ENCODE measurements at regions not wholly inside any gene's neighbourhood (a gene's known extent, or its start where the extent isn't known, plus 50 kb on each side); places are given as distances from the start of the nearest gene placed in this dataset.

DNA sequence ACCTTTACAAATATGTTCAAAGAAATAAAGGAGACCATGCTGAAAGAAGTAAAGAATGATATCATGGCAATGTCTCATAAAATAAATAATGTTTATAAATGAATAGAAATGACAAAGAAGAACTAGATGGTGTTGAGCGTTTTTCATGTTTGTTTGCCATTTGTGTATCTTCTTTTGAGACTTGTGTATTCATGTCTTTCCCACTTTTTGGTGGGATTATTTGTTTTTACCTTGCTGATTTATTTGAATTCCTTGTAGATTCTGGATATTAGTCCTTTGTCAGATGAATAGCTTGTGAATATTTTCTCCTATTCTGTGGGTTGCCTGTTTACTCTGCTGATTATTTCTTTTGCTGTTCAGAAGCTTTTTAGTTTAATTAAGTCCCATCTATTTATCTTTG is 732.4 kb downstream of the FAT4 start:
- no peak for DNase-seq (ENCODE audit: low read depth in 6 of 9, low spot score in 9 of 9)
- Histone ChIP-seq H3K27ac (ENCODE audit: low read depth in 1 of 2, low read length in 1 of 2) (no peak overlapping the region), H3K36me3 (ENCODE audit: control insufficient read depth in 2 of 2, insufficient read depth in 2 of 2, low read length in 1 of 2) (no peaks in the 10 kb centered on the region), H3K4me3 (ENCODE audit: low read length in 2 of 2) (no peak overlapping the region), H3K27me3 (ENCODE audit: control insufficient read depth in 2 of 2, insufficient read depth in 1 of 2, low read length in 1 of 2) (no peaks in the 10 kb centered on the region), H3K4me1 (ENCODE audit: control insufficient read depth in 2 of 2, insufficient read depth in 2 of 2, low read length in 2 of 2) (no peaks in the 10 kb centered on the region), H3K9me3 (ENCODE audit: control insufficient read depth in 2 of 2, insufficient read depth in 1 of 2, low read length in 1 of 2) (no peaks in the 10 kb centered on the region)
- WGBS = 85% methylated on average over 1 of the region's 1 CpG

DNA sequence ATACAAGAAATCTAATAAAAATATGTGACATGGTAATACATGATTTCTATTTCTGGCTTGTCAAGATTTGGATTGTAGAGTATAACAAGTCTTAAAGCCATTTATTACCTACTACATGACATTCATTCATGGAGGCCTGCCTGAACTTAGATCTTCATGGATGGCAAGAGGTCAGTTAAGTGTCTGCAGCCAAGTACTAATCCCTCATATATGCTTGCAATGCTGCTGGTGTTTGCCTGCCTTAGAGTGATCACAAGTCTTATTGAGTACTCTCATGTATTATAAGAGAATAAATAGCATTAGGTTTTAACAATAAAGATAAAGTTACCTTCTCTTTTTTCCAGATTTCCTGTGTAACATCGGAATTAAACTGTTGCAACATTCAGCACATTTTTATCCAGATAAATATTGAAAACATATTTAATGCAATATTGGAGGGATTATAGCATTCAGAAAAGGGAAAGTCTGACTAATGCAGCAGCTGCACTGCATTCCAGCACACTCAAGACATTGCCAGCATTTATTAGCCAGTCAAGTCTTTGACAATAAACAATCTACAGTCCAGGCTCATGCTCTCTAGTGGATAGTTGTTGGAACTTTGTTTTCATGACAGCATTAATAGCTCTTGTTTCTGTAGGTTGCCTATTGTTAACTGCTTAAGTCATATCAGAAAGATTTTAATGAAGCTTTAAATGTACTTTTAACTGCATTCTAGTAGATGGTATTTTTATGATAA is 737.1 kb downstream of the FAT4 start:
- 87% methylated on average over 1 of the region's 1 CpG for WGBS
- DNase-seq (ENCODE audit: low read depth in 6 of 9, low spot score in 9 of 9) = no peak
- H3K27ac ChIP-seq (ENCODE audit: low read depth in 1 of 2, low read length in 1 of 2) = no peak overlapping the region

DNA sequence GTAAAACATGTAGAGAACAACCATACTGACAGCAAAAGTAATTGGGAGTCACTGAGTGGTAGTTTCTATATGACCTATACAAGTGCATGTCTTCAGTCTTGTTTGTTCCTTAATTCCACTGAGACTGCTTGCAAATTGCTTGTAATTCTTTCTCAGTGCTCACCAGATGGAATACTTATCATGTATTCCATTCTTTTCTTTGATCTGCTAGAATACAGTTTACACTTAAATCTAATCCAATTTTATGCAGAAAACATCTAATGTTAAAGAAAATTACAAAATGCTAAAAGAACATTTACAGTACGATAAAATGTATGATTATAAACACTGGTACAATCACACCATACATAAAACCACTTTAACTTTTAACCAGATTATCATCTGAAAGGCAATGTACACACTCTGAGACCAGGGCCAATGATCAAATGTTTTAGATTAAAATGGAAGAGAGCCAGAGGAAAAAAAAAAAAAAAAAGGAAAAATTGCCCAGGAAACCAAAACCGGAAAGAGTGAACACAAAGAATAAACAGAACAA is 741.4 kb downstream of the FAT4 start:
- Histone ChIP-seq H3K4me1 (ENCODE audit: control insufficient read depth in 2 of 2, insufficient read depth in 2 of 2, low read length in 2 of 2) (no peaks in the 10 kb centered on the region), H3K27me3 (ENCODE audit: control insufficient read depth in 2 of 2, insufficient read depth in 1 of 2, low read length in 1 of 2) (no peaks in the 10 kb centered on the region), H3K4me3 (ENCODE audit: low read length in 2 of 2) (no peak overlapping the region), H3K9me3 (ENCODE audit: control insufficient read depth in 2 of 2, insufficient read depth in 1 of 2, low read length in 1 of 2) (peaks cover 0 to under 1% of the 10 kb centered on the region in 2 donors), H3K27ac (ENCODE audit: low read depth in 1 of 2, low read length in 1 of 2) (no peak overlapping the region), H3K36me3 (ENCODE audit: control insufficient read depth in 2 of 2, insufficient read depth in 2 of 2, low read length in 1 of 2) (no peaks in the 10 kb centered on the region)
- WGBS = 49% methylated on average over 2 of the region's 2 CpGs
- DNase-seq (ENCODE audit: low read depth in 6 of 9, low spot score in 9 of 9) = no peak

More for the DNA sequence above, 737.1 kb downstream of the FAT4 start:
- Histone ChIP-seq H3K27me3 (ENCODE audit: control insufficient read depth in 2 of 2, insufficient read depth in 1 of 2, low read length in 1 of 2) (no peaks in the 10 kb centered on the region), H3K36me3 (ENCODE audit: control insufficient read depth in 2 of 2, insufficient read depth in 2 of 2, low read length in 1 of 2) (no peaks in the 10 kb centered on the region), H3K4me3 (ENCODE audit: low read length in 2 of 2) (no peak overlapping the region), H3K4me1 (ENCODE audit: control insufficient read depth in 2 of 2, insufficient read depth in 2 of 2, low read length in 2 of 2) (no peaks in the 10 kb centered on the region), H3K9me3 (ENCODE audit: control insufficient read depth in 2 of 2, insufficient read depth in 1 of 2, low read length in 1 of 2) (no peaks in the 10 kb centered on the region)

DNA sequence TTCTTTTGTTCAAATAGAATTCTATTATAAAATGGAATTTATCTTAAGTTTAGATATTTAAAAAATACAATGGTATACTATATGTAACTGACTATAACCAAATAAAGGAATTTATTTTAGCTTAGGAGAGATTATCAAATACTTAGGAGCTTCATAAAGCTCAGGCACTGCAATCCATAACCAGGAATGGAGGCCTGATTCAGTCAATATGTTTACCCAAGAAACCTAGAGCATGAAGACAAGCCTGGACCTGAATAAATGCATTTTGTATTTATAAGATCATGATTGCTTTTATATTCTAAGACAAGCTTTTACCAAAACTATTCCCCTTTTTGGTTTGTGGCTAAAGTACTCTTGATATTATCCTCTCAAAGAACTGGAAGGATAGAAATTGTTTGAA is 742.6 kb downstream of the FAT4 start:
- Histone ChIP-seq H3K36me3 (ENCODE audit: control insufficient read depth in 2 of 2, insufficient read depth in 2 of 2, low read length in 1 of 2) (no peaks in the 10 kb centered on the region), H3K27me3 (ENCODE audit: control insufficient read depth in 2 of 2, insufficient read depth in 1 of 2, low read length in 1 of 2) (no peaks in the 10 kb centered on the region)

DNA sequence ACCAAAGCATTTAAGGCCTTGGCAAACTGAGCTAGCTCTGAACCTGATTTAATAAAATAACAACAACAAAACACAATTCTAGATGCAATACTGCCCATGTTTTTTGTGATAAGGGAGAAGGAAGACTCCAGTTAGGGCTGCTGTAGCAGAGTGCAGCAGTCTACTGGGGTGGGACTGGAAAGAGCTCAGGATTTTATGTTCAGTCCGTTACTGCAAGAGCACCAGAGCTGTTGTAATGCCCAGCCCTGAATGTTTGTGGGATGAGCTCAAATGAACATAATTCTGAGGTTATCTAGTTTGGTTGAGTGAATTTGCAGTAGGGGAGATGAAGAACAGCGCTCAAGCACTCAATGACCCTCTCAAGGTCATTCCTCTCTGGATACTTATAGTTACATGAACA is 743.8 kb downstream of the FAT4 start:
- Histone ChIP-seq H3K4me3 (ENCODE audit: low read length in 2 of 2) (no peak overlapping the region), H3K27ac (ENCODE audit: low read depth in 1 of 2, low read length in 1 of 2) (no peak overlapping the region), H3K9me3 (ENCODE audit: control insufficient read depth in 2 of 2, insufficient read depth in 1 of 2, low read length in 1 of 2) (peaks cover 0 to 9% of the 10 kb centered on the region in 2 donors), H3K27me3 (ENCODE audit: control insufficient read depth in 2 of 2, insufficient read depth in 1 of 2, low read length in 1 of 2) (no peaks in the 10 kb centered on the region), H3K36me3 (ENCODE audit: control insufficient read depth in 2 of 2, insufficient read depth in 2 of 2, low read length in 1 of 2) (no peaks in the 10 kb centered on the region), H3K4me1 (ENCODE audit: control insufficient read depth in 2 of 2, insufficient read depth in 2 of 2, low read length in 2 of 2) (no peaks in the 10 kb centered on the region)
- no peak for DNase-seq (ENCODE audit: low read depth in 6 of 9, low spot score in 9 of 9)
- WGBS = 89% methylated on average over 2 of the region's 2 CpGs

More for the DNA sequence above, 742.6 kb downstream of the FAT4 start:
- H3K4me3 ChIP-seq (ENCODE audit: low read length in 2 of 2) = no peak overlapping the region
- no peak for DNase-seq (ENCODE audit: low read depth in 6 of 9, low spot score in 9 of 9)
- H3K27ac ChIP-seq (ENCODE audit: low read depth in 1 of 2, low read length in 1 of 2) = no peak overlapping the region
- peaks cover 0 to 9% of the 10 kb centered on the region in 2 donors for H3K9me3 ChIP-seq (ENCODE audit: control insufficient read depth in 2 of 2, insufficient read depth in 1 of 2, low read length in 1 of 2)
- H3K4me1 ChIP-seq (ENCODE audit: control insufficient read depth in 2 of 2, insufficient read depth in 2 of 2, low read length in 2 of 2) = no peaks in the 10 kb centered on the region

DNA sequence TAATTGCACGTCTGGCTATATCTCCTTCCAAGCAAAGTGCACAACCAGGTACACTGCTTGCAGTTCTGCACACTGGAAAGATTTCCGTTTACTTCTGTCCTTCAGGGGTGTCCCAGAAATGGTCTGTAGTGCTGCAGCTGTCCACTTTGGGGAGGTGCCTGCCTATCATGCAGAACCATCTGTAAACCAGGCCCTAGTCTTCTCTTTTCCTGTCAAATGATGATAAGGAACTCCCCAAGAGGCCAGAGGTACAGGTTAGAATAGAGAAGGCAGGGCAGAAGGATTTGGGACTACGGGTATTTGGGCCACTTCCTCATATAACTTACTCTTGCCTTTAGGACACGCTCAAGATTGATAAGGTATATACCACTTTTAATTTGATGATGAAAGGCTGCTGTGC is 746.9 kb downstream of the FAT4 start:
- no peaks in the 10 kb centered on the region for H3K27me3 ChIP-seq (ENCODE audit: control insufficient read depth in 2 of 2, insufficient read depth in 1 of 2, low read length in 1 of 2)
- no peaks in the 10 kb centered on the region for H3K36me3 ChIP-seq (ENCODE audit: control insufficient read depth in 2 of 2, insufficient read depth in 2 of 2, low read length in 1 of 2)
- no peak for DNase-seq (ENCODE audit: low read depth in 6 of 9, low spot score in 9 of 9)
- no peak overlapping the region for H3K4me3 ChIP-seq (ENCODE audit: low read length in 2 of 2)
- no peak overlapping the region for H3K27ac ChIP-seq (ENCODE audit: low read depth in 1 of 2, low read length in 1 of 2)
- H3K4me1 ChIP-seq (ENCODE audit: control insufficient read depth in 2 of 2, insufficient read depth in 2 of 2, low read length in 2 of 2) = no peaks in the 10 kb centered on the region
- H3K9me3 ChIP-seq (ENCODE audit: control insufficient read depth in 2 of 2, insufficient read depth in 1 of 2, low read length in 1 of 2) = peaks cover 0 to 12% of the 10 kb centered on the region in 2 donors
- WGBS = 94% methylated on average over 4 of the region's 4 CpGs

DNA sequence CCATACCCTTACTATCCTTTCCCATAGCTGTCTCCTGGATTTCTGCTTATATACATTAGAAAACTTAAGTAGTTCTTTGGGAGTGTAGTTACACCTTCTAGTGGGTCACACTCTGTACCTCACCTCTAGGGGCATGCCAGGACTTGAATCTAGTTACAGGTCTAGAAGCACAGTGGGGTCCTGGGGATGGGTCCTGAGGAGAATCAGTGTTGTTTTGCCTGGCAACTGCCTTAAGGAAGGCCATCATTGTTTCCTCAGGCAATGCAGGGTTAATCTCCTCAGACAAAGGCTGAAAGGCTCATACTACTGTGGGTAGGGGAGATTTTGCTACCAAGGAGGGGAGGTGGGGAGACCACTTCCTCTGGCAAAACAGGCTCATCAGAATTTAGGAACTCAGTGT is 750.3 kb downstream of the FAT4 start:
- Histone ChIP-seq H3K27ac (ENCODE audit: low read depth in 1 of 2, low read length in 1 of 2) (no peak overlapping the region), H3K27me3 (ENCODE audit: control insufficient read depth in 2 of 2, insufficient read depth in 1 of 2, low read length in 1 of 2) (no peaks in the 10 kb centered on the region), H3K9me3 (ENCODE audit: control insufficient read depth in 2 of 2, insufficient read depth in 1 of 2, low read length in 1 of 2) (peaks cover 0 to 12% of the 10 kb centered on the region in 2 donors), H3K36me3 (ENCODE audit: control insufficient read depth in 2 of 2, insufficient read depth in 2 of 2, low read length in 1 of 2) (no peaks in the 10 kb centered on the region), H3K4me3 (ENCODE audit: low read length in 2 of 2) (no peak overlapping the region), H3K4me1 (ENCODE audit: control insufficient read depth in 2 of 2, insufficient read depth in 2 of 2, low read length in 2 of 2) (no peaks in the 10 kb centered on the region)
- DNase-seq (ENCODE audit: low read depth in 6 of 9, low spot score in 9 of 9) = no peak

DNA sequence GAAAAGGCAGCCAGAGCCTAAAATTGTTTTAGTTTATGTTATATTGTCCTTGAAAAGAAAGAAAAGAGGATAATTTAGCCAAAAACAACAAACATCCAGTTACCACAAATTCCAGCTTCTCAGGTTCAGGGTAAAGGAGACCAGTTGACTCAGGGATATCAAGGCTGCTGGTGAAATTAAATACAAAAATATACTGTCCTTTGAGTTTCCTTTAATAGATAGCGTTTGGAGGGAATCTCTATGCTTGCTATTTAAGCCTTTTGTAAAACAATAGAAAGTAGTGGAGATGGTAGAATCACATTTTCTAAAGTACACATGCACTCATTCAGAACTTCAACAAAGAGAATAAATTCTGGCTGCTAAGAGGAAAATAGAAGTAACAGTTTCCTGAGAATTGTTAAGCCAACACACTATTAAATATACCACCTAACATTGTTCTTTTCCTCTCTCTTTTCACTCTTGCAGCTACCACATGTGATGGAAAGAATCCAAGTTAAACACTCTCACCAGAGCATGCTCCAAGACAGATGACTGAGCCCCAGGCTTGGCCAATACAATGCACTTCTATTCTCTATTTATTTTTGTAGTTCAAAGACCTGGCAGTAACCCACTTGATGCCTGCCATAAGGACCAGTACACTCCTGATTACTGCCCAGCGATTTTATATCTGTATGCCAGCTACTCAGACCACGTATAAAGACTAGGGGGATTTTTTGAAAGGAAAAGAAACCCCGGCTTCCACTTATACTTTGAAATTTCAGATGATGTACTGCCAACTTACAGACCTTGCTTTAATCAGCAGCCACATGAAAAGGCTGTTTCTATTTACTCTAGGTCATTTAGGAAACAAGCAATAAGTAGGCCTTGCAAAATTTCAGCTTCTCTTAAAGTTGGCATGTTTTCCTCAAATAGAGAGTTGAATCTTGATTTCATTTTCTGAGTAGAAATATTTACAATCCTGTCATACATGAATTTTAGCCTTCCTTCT is 756.9 kb downstream of the FAT4 start:
- DNase-seq (ENCODE audit: low read depth in 6 of 9, low spot score in 9 of 9) = no peak
- 88% methylated on average over 4 of the region's 4 CpGs for WGBS
- no peak overlapping the region for H3K4me3 ChIP-seq (ENCODE audit: low read length in 2 of 2)
- no peaks in the 10 kb centered on the region for H3K9me3 ChIP-seq (ENCODE audit: control insufficient read depth in 2 of 2, insufficient read depth in 1 of 2, low read length in 1 of 2)
- no peaks in the 10 kb centered on the region for H3K4me1 ChIP-seq (ENCODE audit: control insufficient read depth in 2 of 2, insufficient read depth in 2 of 2, low read length in 2 of 2)
- no peaks in the 10 kb centered on the region for H3K27me3 ChIP-seq (ENCODE audit: control insufficient read depth in 2 of 2, insufficient read depth in 1 of 2, low read length in 1 of 2)
- no peaks in the 10 kb centered on the region for H3K36me3 ChIP-seq (ENCODE audit: control insufficient read depth in 2 of 2, insufficient read depth in 2 of 2, low read length in 1 of 2)
- H3K27ac ChIP-seq (ENCODE audit: low read depth in 1 of 2, low read length in 1 of 2) = no peak overlapping the region

DNA sequence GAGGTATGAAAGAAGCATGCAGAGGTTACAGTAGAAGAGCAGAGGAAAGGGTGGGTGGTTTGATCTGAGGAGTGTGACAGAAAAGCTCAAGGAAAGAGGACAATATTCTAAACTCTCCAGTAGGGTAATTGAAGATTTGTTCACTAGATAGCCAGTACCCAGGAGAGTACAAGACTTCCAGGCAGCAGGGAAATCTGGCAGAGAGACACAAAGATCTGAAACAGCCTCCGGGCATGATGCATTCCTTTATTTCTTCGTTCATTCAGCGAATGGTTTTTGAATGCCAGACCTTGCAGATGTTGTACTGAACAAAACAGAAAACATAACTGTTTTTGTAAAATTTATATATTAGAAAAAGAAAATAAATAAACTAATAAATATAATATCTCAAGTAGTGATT is 766.6 kb downstream of the FAT4 start:
- no peak for DNase-seq (ENCODE audit: low read depth in 6 of 9, low spot score in 9 of 9)
- Histone ChIP-seq H3K4me3 (ENCODE audit: low read length in 2 of 2) (no peak overlapping the region), H3K27me3 (ENCODE audit: control insufficient read depth in 2 of 2, insufficient read depth in 1 of 2, low read length in 1 of 2) (no peaks in the 10 kb centered on the region), H3K27ac (ENCODE audit: low read depth in 1 of 2, low read length in 1 of 2) (no peak overlapping the region), H3K4me1 (ENCODE audit: control insufficient read depth in 2 of 2, insufficient read depth in 2 of 2, low read length in 2 of 2) (no peaks in the 10 kb centered on the region), H3K9me3 (ENCODE audit: control insufficient read depth in 2 of 2, insufficient read depth in 1 of 2, low read length in 1 of 2) (no peaks in the 10 kb centered on the region), H3K36me3 (ENCODE audit: control insufficient read depth in 2 of 2, insufficient read depth in 2 of 2, low read length in 1 of 2) (no peaks in the 10 kb centered on the region)
- 94% methylated on average over 3 of the region's 3 CpGs for WGBS
